HepG2 (cell line): ENCODE measurements at regions not wholly inside any gene's neighbourhood (a gene's known extent, or its start where the extent isn't known, plus 50 kb on each side); places are given as distances from the start of the nearest gene placed in this dataset.

Source experiments
- ATAC-seq: fragments of 200-7000 bp; cut with Tn5 transposase; 3 replicates; pipeline ENCODE4 v1.9.1; 2020; ENCODE audit warnings: mild to moderate bottlenecking, moderate library complexity
- BruUV-seq: library from RNA; stranded (reverse); fragments of 400-500 nt; replicated peaks from 2 replicates; lab custom pipeline; 2021; lab: Mats Ljungman, UMichigan
- CTCF ChIA-PET: fragments of 300-600 bp; formaldehyde crosslinking; extraction: SDS; loops from one replicate; lab custom pipeline; 2021; ENCODE audit warnings: low total read pairs, inconsistent platforms, low intra/inter-chr PET ratio; lab: Yijun Ruan, JAX
- POLR2A ChIA-PET: fragments of 350-600 bp; sonication (Branson Sonifier 250); formaldehyde crosslinking; loops from one replicate; lab custom pipeline; 2020; ENCODE audit warnings: antibody characterized with exemption, inconsistent platforms; lab: Yijun Ruan, JAX
- DNase-seq: peaks from one replicate; pipeline ENCODE4 v3.0.0-alpha.2; 2015; ENCODE audit warnings: low spot score
- FAIRE-seq: peaks from 3 replicates; lab custom pipeline; 2011; peaks lifted over from hg19 to GRCh38; lab: Jason Lieb, UNC
- H2AFZ ChIP-seq: one replicate; pipeline ENCODE4 v1.6.1; 2011; ENCODE audit warnings: low read length, inconsistent platforms
- H3K27ac ChIP-seq: fragments of 300-600 bp; 3 replicates; pipeline ENCODE4 v1.8.0; 2011; ENCODE audit warnings: mixed run types, mild to moderate bottlenecking, mixed read lengths, low read length, inconsistent platforms; ENCODE audit not compliant: insufficient read depth; ENCODE audit errors: extremely low read length
- H3K27me3 ChIP-seq, 2 experiments: fragments of 200-600 bp in 1 of 2; 2 replicates in 1 of 2; 3 replicates in 1 of 2; pipeline versions ENCODE4 v1.6.0 to v1.8.0; 2011; ENCODE audit warnings: low read length in 2 of 2, mild to moderate bottlenecking in 2 of 2, moderate library complexity in 2 of 2, inconsistent platforms in 1 of 2; ENCODE audit not compliant: insufficient read depth in 2 of 2, control insufficient read depth in 1 of 2
- H3K36me3 ChIP-seq, 2 experiments: fragments of 200-600 bp in 1 of 2; replicated peaks in 1 of 2; 2 replicates in 1 of 2; 3 replicates in 1 of 2; pipeline versions ENCODE4 v1.5.1 to v1.8.0; 2011; ENCODE audit warnings: low read length in 2 of 2, inconsistent platforms in 1 of 2; ENCODE audit not compliant: insufficient read depth in 2 of 2, control insufficient read depth in 1 of 2
- H3K4me1 ChIP-seq: 2 replicates; pipeline ENCODE4 v1.5.1; 2012; ENCODE audit warnings: low read length, inconsistent platforms; ENCODE audit not compliant: insufficient read depth
- H3K4me2 ChIP-seq: 2 replicates; pipeline ENCODE4 v1.6.0; 2011; ENCODE audit warnings: low read depth, low read length, inconsistent platforms
- H3K4me3 ChIP-seq, 3 experiments: fragments of 200-600 bp in 1 of 3; sonication (generic), shearing (Covaris generic) in 1 of 3; replicated peaks in 1 of 3; 2 replicates each; pipeline ENCODE4 v1.5.1; 2011 to 2016; ENCODE audit warnings: low read length in 3 of 3, inconsistent platforms in 2 of 3, low read depth in 2 of 3, mild to moderate bottlenecking in 2 of 3, control low read depth in 1 of 3, mixed read lengths in 1 of 3; ENCODE audit not compliant: insufficient read depth in 1 of 3
- H3K79me2 ChIP-seq: one replicate; pipeline ENCODE4 v1.6.1; 2011; ENCODE audit warnings: low read length, inconsistent platforms; ENCODE audit not compliant: insufficient read depth
- H3K9ac ChIP-seq: 2 replicates; pipeline ENCODE4 v1.6.0; 2011; ENCODE audit warnings: mild to moderate bottlenecking, low read depth, low read length, inconsistent platforms; ENCODE audit not compliant: insufficient read depth
- H3K9me3 ChIP-seq: 2 replicates; pipeline ENCODE4 v1.5.1; 2012; ENCODE audit warnings: mild to moderate bottlenecking, low read length
- H4K20me1 ChIP-seq: 2 replicates; pipeline ENCODE4 v1.6.0; 2011; ENCODE audit warnings: inconsistent platforms, mild to moderate bottlenecking, low read length, moderate library complexity; ENCODE audit not compliant: insufficient read depth
- ATF1 ChIP-seq: IDR thresholded peaks from 2 replicates; pipeline ENCODE4 v1.6.1; 2016; ENCODE audit warnings: mild to moderate bottlenecking, control low read depth
- CHD2 ChIP-seq: IDR thresholded peaks from 2 replicates; pipeline ENCODE4 v1.6.1; 2011; ENCODE audit warnings: low read depth, low read length, improper control_type of control experiment
- E2F1 ChIP-seq: sonication (generic); formaldehyde crosslinking; IDR thresholded peaks from 2 replicates; pipeline ENCODE4 v1.5.0; 2020; ENCODE audit warnings: missing genetic modification reagents
- PRDM15 ChIP-seq: sonication (generic); formaldehyde crosslinking; IDR thresholded peaks from 2 replicates; pipeline ENCODE4 v1.4.0; 2020; ENCODE audit warnings: missing genetic modification reagents
- TCF7L2 ChIP-seq: IDR thresholded peaks from 2 replicates; pipeline ENCODE4 v1.6.1; 2011; ENCODE audit warnings: mild to moderate bottlenecking, low read depth, low read length, moderate library complexity
- WGBS: methylation state at CpG from one replicate; pipeline ENCODE4 v1.1.6; 2017; ENCODE audit warnings: low lambda C conversion rate; 5-methylcytosine and 5-hydroxymethylcytosine counted together
- in situ Hi-C: cut with HindIII; loops from 2 replicates; pipeline ENCODE4 v1.10.0; 2017; ENCODE audit warnings: low pct_unique_long_range_greater_than_20kb; ENCODE audit not compliant: extremely low pct_ligation_motif_present
- intact Hi-C: fragments of 100-400 bp; cut with micrococcal nuclease; formaldehyde crosslinking; loops from one replicate; pipeline ENCODE4 v1.10.0; 2022; ENCODE audit not compliant: unreplicated experiment

- TF ChIP-seq E2F1 (CRISPR knock-in tag) (no peak), CHD2 (no peak), ATF1 (CRISPR knock-in tag) (no peak), TCF7L2 (no peak)
These were observed 313.3 kb upstream of the KCNH8 start (continued) for GRCh38 chr3:18835021-18835420.

GRCh38 chr3:18830087-18830486, 318.2 kb upstream of the KCNH8 start:
- WGBS, result 2% methylated on average over 5 of the region's 5 CpGs
- Histone ChIP-seq H4K20me1 (no peaks in the 10 kb centered on the region), H3K9ac (no peak overlapping the region), H3K27me3 (no peaks in the 10 kb centered on the region), H3K4me1 (no peaks in the 10 kb centered on the region), H2AFZ (no peak overlapping the region), H3K79me2 (no peaks in the 10 kb centered on the region), H3K4me2 (no peak overlapping the region), H3K27ac (no peak overlapping the region), H3K9me3 (no peaks in the 10 kb centered on the region), H3K36me3 (no peaks in the 10 kb centered on the region), H3K4me3 (no peak overlapping the region)
- ATAC-seq, result no peak
- POLR2A ChIA-PET, result no interaction called here
- no peak for TF ChIP-seq PRDM15 (CRISPR knock-in tag)
- CTCF ChIA-PET, result no interaction called here
- no peak for FAIRE-seq
- intact Hi-C loops, result no loop called here
- DNase-seq, result no peak
- BruUV-seq, result no TSS peak
- in situ Hi-C loops, result no loop called here
